Loucy (cell line): ENCODE measurements at regions not wholly inside any gene's neighbourhood (a gene's known extent, or its start where the extent isn't known, plus 50 kb on each side); places are given as distances from the start of the nearest gene placed in this dataset.

Source experiments
- H2AFZ ChIP-seq: fragments of 200-600 bp; sonication (generic); 2 replicates; pipeline ENCODE4 v1.6.0; 2016; ENCODE audit warnings: antibody characterized with exemption, mild to moderate bottlenecking, low read length, moderate library complexity
- H3F3A ChIP-seq: fragments of 200-600 bp; 2 replicates; pipeline ENCODE4 v1.6.0; 2016; ENCODE audit warnings: antibody characterized with exemption, low read depth, mild to moderate bottlenecking
- H3K27me3 ChIP-seq: fragments of 200-600 bp; sonication (generic); 2 replicates; pipeline ENCODE4 v1.6.1; 2014; ENCODE audit warnings: low read length, mild to moderate bottlenecking; ENCODE audit not compliant: insufficient read depth, poor library complexity, severe bottlenecking
- H3K36me3 ChIP-seq: fragments of 200-600 bp; sonication (generic); 2 replicates; pipeline ENCODE4 v1.6.1; 2016; ENCODE audit warnings: low read length; ENCODE audit not compliant: insufficient read depth
- H3K4me1 ChIP-seq: fragments of 200-600 bp; sonication (generic); 2 replicates; pipeline ENCODE4 v1.5.1; 2014; ENCODE audit warnings: low read length, mild to moderate bottlenecking; ENCODE audit not compliant: insufficient read depth, poor library complexity, severe bottlenecking
- H3K4me2 ChIP-seq: fragments of 200-600 bp; sonication (generic); 2 replicates; pipeline ENCODE4 v1.6.0; 2014; ENCODE audit warnings: antibody characterized with exemption, low read length, low read depth, mild to moderate bottlenecking; ENCODE audit not compliant: poor library complexity, severe bottlenecking
- H3K4me3 ChIP-seq: fragments of 200-600 bp; sonication (generic); 2 replicates; pipeline ENCODE4 v1.5.1; 2014; ENCODE audit warnings: low read length, mild to moderate bottlenecking, mixed read lengths; ENCODE audit not compliant: poor library complexity, severe bottlenecking
- H3K79me2 ChIP-seq: fragments of 200-600 bp; sonication (generic); 2 replicates; pipeline ENCODE4 v1.6.1; 2014; ENCODE audit warnings: low read length; ENCODE audit not compliant: insufficient read depth
- H3K9ac ChIP-seq: fragments of 200-600 bp; sonication (generic); 2 replicates; pipeline ENCODE4 v1.6.0; 2014; ENCODE audit warnings: mild to moderate bottlenecking, low read depth, low read length, moderate library complexity; ENCODE audit not compliant: poor library complexity, severe bottlenecking
- H3K9me2 ChIP-seq: fragments of 200-600 bp; sonication (generic); replicated peaks from 2 replicates; pipeline ENCODE4 v1.6.1; 2016; ENCODE audit warnings: low read depth, low read length, mixed read lengths
- H3K9me3 ChIP-seq: fragments of 200-600 bp; sonication (generic); 2 replicates; pipeline ENCODE4 v1.6.1; 2014; ENCODE audit warnings: mild to moderate bottlenecking, antibody characterized with exemption, low read length, low read depth; ENCODE audit not compliant: insufficient read depth
- H4K20me1 ChIP-seq: fragments of 200-600 bp; sonication (generic); 2 replicates; pipeline ENCODE4 v1.6.0; 2014; ENCODE audit warnings: antibody characterized with exemption, low read length, mild to moderate bottlenecking; ENCODE audit not compliant: insufficient read depth, poor library complexity, severe bottlenecking
- CTCF ChIP-seq: fragments of 200-600 bp; sonication (generic); conservative IDR thresholded peaks from 2 replicates; pipeline ENCODE4 v1.5.1; 2014; ENCODE audit warnings: mild to moderate bottlenecking, antibody characterized with exemption, low read length
- EZH2phosphoT487 ChIP-seq: fragments of 200-600 bp; IDR thresholded peaks from 2 replicates; pipeline ENCODE4 v1.6.1; 2018; ENCODE audit warnings: antibody characterized with exemption, mild to moderate bottlenecking, moderate library complexity, borderline replicate concordance

GRCh38 chr2:114281188-114281587 is 161.3 kb upstream of the DPP10 start:
- Histone ChIP-seq H3K79me2 (no peaks in the 10 kb centered on the region), H3K9me2 (no peaks in the 10 kb centered on the region), H3K27me3 (no peaks in the 10 kb centered on the region), H4K20me1 (no peaks in the 10 kb centered on the region), H3K36me3 (no peaks in the 10 kb centered on the region), H3F3A (no peaks in the 10 kb centered on the region), H3K4me1 (no peaks in the 10 kb centered on the region), H3K4me2 (no peak overlapping the region), H3K9me3 (no peaks in the 10 kb centered on the region), H2AFZ (no peak overlapping the region), H3K9ac (no peak overlapping the region), H3K4me3 (no peak overlapping the region)
- TF ChIP-seq CTCF (no peak), EZH2phosphoT487 (no peak)

GRCh38 chr2:114283774-114284173 is 158.7 kb upstream of the DPP10 start:
- Histone ChIP-seq H3K79me2 (no peaks in the 10 kb centered on the region), H3K9me3 (no peaks in the 10 kb centered on the region), H3K9me2 (no peaks in the 10 kb centered on the region), H2AFZ (no peak overlapping the region), H3K4me3 (no peak overlapping the region), H3K9ac (no peak overlapping the region), H3F3A (no peaks in the 10 kb centered on the region), H3K4me2 (no peak overlapping the region), H3K36me3 (no peaks in the 10 kb centered on the region), H4K20me1 (no peaks in the 10 kb centered on the region), H3K27me3 (no peaks in the 10 kb centered on the region), H3K4me1 (no peaks in the 10 kb centered on the region)
- TF ChIP-seq EZH2phosphoT487 (no peak), CTCF (no peak)

GRCh38 chr2:114286438-114286837 is 156.0 kb upstream of the DPP10 start:
- Histone ChIP-seq H3K9ac (no peak overlapping the region), H2AFZ (no peak overlapping the region), H3K9me3 (no peaks in the 10 kb centered on the region), H3K27me3 (no peaks in the 10 kb centered on the region), H3K4me3 (no peak overlapping the region), H3K4me2 (no peak overlapping the region), H4K20me1 (no peaks in the 10 kb centered on the region), H3K79me2 (no peaks in the 10 kb centered on the region), H3K36me3 (no peaks in the 10 kb centered on the region), H3K9me2 (no peaks in the 10 kb centered on the region), H3F3A (no peaks in the 10 kb centered on the region), H3K4me1 (no peaks in the 10 kb centered on the region)
- TF ChIP-seq EZH2phosphoT487 (no peak), CTCF (no peak)
